NCI-H748 treated with DMSO at 0.1 percent for 48 hours (cell line): ENCODE measurements at regions not wholly inside any gene's neighbourhood (a gene's known extent, or its start where the extent isn't known, plus 50 kb on each side); places are given as distances from the start of the nearest gene placed in this dataset.
"Not testable (repeated sequence)": the region's sequence is repeated elsewhere in the genome, so short reads cannot be mapped to it uniquely, and the experiment has no call there.

ENCODE experiments used
- DNase-seq: peaks from one replicate; lab custom pipeline; 2025; lab: John Stamatoyannopoulos, UW

DNA sequence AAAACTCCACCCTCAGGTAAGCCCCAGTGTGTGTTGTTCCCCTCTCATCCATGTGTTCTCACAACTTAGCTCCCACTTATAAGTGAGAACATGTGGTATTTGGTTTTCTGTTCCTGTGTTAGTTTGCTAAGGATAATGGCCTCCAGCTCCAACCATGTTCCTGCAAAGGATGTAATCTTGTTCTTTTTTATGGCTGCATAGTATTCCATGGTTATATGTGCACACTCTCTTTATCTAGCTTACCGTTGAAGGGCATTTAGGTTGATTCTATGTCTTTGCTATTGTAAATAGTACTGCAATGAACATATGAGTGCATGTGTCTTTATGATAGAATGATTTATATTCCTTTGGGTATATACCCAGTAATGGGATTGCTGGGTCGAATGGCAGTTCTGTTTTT lies 124.4 kb upstream of the RANBP3L start:
- DNase-seq: not testable (repeated sequence)

GRCh38 chr5:36435516-36435915 lies 133.8 kb upstream of the RANBP3L start:
- no peak for DNase-seq

- DNase-seq: no peak
Observed at GRCh38 chr5:36436306-36436705, 134.6 kb upstream of the RANBP3L start.

GRCh38 chr5:36438765-36439561 lies 137.3 kb upstream of the RANBP3L start:
- no peak for DNase-seq

DNA sequence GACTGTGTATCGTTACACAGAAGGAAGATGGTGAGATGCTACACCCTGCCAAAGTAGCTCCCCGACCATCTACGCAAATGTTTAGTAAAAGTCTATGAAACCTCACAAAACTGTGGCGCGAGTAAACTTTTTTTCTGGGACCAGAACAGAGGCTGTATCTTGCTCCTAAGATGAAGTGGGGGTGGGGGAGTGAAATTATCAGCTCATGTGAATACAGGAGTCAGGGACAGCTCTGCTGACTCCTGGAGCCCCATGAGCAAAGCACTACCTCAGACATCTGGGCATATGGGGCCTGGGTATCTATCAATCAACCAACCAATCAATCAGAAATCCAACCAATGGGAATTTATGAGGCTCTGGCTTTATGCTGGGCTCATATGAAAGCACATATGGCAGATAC lies 138.6 kb upstream of the RANBP3L start:
- no peak for DNase-seq

DNA sequence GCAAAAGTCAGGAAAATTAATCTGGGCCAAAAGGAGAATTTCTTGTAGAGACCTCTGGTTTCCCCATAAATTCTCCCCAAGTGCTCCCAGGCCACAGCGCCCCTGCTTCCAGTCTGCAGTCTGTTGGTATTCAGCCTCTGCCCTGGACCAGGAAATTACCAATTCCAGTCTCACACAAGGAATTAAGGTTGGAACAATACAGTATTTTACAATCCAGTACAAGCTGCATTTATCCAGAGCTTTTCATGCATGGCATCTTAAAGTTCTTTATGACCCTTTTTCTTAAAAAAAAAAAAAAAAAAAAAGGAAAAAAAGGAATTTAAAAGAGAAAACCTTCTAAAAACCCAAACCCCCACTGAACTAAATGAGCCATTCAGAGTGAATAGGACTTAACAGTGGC lies 139.6 kb upstream of the RANBP3L start:
- DNase-seq: no peak

- no peak for DNase-seq
Observed at GRCh38 chr5:36442352-36442751, 140.7 kb upstream of the RANBP3L start.

DNA sequence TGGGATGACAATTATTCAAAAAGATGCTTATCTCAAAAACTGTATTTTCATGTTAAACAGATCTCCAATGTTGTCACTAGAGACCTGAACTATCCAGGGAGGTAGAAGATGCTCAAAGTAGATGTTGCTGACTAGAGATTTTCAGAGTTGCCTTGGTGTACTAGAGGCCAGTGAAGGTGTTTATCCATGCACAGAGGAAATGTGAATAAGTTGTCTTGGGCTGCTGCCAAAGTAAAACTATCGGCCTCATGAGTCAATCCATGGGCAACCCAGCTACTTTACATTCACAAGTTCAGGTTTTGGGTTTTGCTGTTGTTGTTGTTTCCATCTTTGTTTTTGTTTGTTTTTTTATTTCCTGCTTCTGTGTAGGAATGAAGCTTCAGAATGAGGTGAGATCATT lies 141.1 kb upstream of the RANBP3L start:
- DNase-seq: no peak

DNA sequence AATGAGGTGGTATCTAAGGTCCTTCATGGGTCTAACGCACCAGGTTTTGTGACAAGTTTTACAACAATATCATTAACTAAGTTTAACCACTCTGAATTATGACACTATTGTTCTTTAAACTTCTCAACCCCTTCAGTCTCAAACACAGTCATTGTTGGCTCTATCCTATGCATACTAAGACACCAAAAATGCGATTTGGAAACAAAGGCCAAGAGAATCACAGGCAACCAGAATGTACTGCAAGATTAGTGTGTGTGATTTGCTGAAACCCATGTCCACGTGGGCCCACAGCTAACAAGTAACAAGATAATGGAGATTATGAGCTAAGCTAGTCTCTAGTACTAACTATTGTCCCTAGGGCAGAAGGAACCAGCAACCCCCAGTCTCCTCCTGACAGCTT lies 142.2 kb upstream of the RANBP3L start:
- DNase-seq: no peak

GRCh38 chr5:36444582-36445418 lies 143.1 kb upstream of the RANBP3L start:
- DNase-seq: no peak

DNA sequence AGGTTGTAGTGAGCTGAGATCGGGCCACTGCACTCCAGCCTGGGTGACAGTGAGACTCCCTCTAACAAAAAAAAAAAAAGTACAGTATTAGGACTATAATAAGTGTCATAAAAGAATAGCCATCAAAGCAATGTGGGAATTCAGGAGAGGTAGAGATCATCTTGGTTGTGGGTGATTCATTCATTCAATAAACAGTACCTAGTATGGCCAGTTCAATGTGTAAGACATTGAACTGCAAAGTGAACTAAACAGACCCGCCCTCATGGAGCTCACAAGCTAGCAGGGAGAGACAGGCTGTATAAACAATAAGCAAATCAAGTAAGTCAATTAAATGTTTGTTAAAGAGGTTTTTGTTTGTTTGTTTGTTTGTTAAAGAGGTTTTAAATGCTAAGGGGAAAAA lies 146.1 kb upstream of the RANBP3L start:
- DNase-seq: no peak

GRCh38 chr5:36450229-36451014 lies 148.7 kb upstream of the RANBP3L start:
- DNase-seq: no peak

DNA sequence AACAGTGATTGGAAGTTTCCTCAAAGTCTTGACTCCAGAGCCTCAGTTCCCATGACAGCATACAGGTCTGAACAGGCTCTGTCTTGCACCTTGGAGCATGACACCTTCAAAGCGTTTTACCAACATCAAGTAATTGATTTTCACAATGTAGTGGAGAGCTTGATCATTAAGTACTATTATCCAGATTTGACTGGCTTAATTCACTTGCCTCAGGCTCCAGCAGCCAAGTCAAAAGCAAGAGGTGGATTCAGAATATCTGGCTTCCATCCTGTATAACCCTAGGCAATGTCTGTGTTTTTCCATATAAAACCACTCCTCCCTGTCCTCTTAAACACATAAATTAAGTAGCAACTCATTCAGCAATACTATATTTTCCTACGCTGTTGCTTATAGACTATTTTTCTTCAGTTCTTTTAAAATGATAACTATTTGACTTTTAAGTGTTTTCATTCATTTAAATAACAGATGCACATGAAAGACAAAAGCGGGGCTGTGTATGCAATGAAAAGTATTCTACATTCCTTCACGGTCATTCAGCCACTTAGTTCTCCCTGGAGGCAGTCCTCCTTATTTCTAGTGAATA lies 150.8 kb upstream of the RANBP3L start:
- no peak for DNase-seq

GRCh38 chr5:36457511-36458270 lies 148.7 kb upstream of the SLC1A3 start:
- no peak for DNase-seq

DNA sequence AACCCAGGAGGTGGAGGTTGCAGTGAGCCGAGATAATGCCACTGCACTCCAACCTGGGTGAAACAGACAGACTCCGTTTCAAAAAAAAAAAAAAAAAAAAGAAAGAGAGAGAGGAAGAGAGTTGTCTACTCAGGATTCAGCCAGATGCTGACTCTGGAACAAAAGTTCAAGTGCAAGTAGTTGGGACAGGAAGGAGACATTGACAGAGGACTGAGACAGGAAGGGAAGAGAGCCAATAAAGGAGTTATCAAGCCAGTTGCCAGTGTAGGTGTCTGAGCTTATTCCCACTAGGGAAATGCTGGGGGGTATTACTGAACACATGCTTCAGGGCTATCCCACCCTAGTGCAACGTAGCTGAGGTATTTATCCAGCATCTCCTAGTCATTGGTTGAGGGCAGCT lies 147.7 kb upstream of the SLC1A3 start:
- DNase-seq: no peak

- no peak for DNase-seq
Observed at GRCh38 chr5:36459176-36460135, 146.9 kb upstream of the SLC1A3 start.

DNA sequence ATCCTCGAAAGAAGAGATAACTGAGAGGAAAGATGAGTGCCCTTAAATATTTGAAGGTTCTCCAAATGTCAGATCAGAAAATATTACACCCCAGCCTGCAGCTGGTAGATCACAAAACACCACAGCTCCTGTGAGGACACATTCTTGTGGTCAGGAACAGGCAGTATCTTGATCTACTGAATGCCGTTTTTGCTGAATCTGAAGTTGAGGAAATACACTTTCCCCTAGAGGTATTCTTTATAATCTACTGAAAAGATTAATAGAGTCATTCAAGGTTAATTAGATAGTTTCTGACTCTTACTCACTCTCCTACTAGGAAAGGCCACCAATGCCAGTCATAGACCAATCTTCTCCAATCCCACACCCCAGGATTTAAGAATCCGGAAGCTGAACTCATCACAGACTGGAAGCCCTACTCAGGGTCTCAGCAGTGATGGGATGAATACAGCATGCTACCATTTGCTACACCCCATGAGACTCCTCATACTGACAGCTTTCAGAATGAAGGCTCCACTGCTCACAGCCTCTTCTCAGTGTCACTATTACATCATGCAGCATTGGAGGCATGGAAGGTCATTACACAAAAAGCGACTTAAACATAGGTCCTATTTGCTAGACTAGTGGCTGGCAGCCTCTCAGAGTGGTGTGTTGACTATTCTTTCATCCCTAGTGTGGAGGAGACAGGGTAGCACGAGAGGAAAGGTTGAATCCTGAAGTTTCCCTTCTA lies 143.9 kb upstream of the SLC1A3 start:
- DNase-seq: no peak

GRCh38 chr5:36475942-36476341 lies 130.5 kb upstream of the SLC1A3 start:
- DNase-seq: not testable (repeated sequence)

DNA sequence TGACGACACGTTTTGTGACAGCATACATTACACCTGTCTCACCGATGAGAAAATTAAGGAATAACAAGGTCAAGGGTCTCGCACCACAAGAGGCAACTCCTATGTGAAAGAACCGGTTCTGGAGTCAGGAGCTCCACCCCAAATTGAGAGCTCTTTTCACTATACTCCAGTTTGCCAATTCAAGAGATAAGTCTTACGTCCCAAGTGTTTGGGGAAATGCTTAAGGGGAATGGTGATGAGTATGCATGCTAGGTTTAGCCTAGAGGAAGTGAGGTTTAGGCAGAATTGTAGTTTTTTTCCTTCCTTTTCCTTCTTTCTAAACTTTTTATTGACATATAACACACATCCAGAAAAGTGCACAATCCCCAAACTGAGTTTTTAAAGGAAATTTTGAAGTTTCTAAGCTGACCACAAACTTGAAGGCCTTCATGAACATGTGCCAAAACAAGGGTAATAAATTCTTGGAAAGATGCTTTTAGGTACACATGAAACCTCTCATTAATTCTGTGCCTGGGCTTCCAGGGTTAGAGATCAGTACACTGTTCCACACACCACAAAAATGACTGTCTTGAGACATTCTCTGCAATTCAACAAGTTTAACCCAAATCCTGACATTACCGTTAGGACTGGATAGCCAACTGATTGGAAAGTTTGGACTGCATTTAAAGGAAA lies 127.6 kb upstream of the SLC1A3 start:
- no peak for DNase-seq
